PC-9 (cell line): ENCODE measurements at regions not wholly inside any gene's neighbourhood (a gene's known extent, or its start where the extent isn't known, plus 50 kb on each side); places are given as distances from the start of the nearest gene placed in this dataset.

Experiments used
- BruUV-seq: library from RNA; stranded (reverse); fragments of 400-500 nt; replicated peaks from 2 replicates; lab custom pipeline; 2021; lab: Mats Ljungman, UMichigan
- CTCF ChIA-PET: fragments of 300-600 bp; sonication (Branson Sonifier 250); formaldehyde crosslinking; loops from one replicate; lab custom pipeline; 2022; ENCODE audit warnings: antibody characterized with exemption; lab: Charles Lee
- POLR2A ChIA-PET: fragments of 300-600 bp; sonication (Branson Sonifier 250); formaldehyde crosslinking; loops from one replicate; lab custom pipeline; 2022; ENCODE audit warnings: antibody characterized with exemption; ENCODE audit not compliant: unreplicated experiment; lab: Charles Lee
- DNase-seq, 2 experiments: peaks; one replicate each; pipeline versions ENCODE4 v3.0.0 to v3.0.0-alpha.2; 2015 to 2022; ENCODE audit warnings: mixed read lengths in 1 of 2
- H2AFZ ChIP-seq: fragments of 200-600 bp; sonication (generic); 2 replicates; pipeline ENCODE4 v1.8.1; 2017; ENCODE audit warnings: antibody characterized with exemption
- H3F3A ChIP-seq: fragments of 200-600 bp; sonication (generic); 2 replicates; pipeline ENCODE4 v1.8.1; 2017; ENCODE audit warnings: antibody characterized with exemption, mild to moderate bottlenecking, low read depth; ENCODE audit not compliant: insufficient read depth
- H3K27ac ChIP-seq: fragments of 200-600 bp; sonication (generic); 2 replicates; pipeline ENCODE4 v1.6.1; 2016; ENCODE audit warnings: mixed run types
- H3K27me3 ChIP-seq: fragments of 200-600 bp; sonication (generic); 2 replicates; pipeline ENCODE4 v1.6.1; 2016; ENCODE audit warnings: low read depth, mixed run types; ENCODE audit not compliant: insufficient read depth
- H3K36me3 ChIP-seq: fragments of 200-600 bp; sonication (generic); 2 replicates; pipeline ENCODE4 v1.6.1; 2016; ENCODE audit warnings: low read depth, mixed run types
- H3K4me1 ChIP-seq: fragments of 200-600 bp; sonication (generic); replicated peaks from 2 replicates; pipeline ENCODE4 v1.6.1; 2016; ENCODE audit warnings: mixed run types; ENCODE audit not compliant: insufficient read depth
- H3K4me2 ChIP-seq: fragments of 200-600 bp; sonication (generic); 2 replicates; pipeline ENCODE4 v1.6.1; 2017; ENCODE audit warnings: mixed run types
- H3K4me3 ChIP-seq: fragments of 200-600 bp; sonication (generic); 2 replicates; pipeline ENCODE4 v1.6.1; 2016; ENCODE audit warnings: mixed run types
- H3K79me2 ChIP-seq: fragments of 200-600 bp; sonication (generic); 2 replicates; pipeline ENCODE4 v1.6.1; 2017; ENCODE audit warnings: low read depth, mixed run types
- H3K9me2 ChIP-seq: fragments of 200-600 bp; sonication (generic); 2 replicates; pipeline ENCODE4 v1.8.1; 2017; ENCODE audit warnings: mild to moderate bottlenecking; ENCODE audit not compliant: insufficient read depth
- H3K9me3 ChIP-seq: fragments of 200-600 bp; sonication (generic); 2 replicates; pipeline ENCODE4 v1.8.1; 2016; ENCODE audit warnings: low read depth; ENCODE audit not compliant: insufficient read depth
- H4K20me1 ChIP-seq: fragments of 200-600 bp; sonication (generic); 2 replicates; pipeline ENCODE4 v1.8.1; 2017; ENCODE audit not compliant: insufficient read depth
- EZH2 ChIP-seq: fragments of 200-600 bp; sonication (generic); IDR thresholded peaks from 2 replicates; pipeline ENCODE4 v1.8.0; 2017; ENCODE audit warnings: antibody characterized with exemption, low read depth
- intact Hi-C: fragments of 100-400 bp; cut with micrococcal nuclease; formaldehyde crosslinking; loops from one replicate; pipeline ENCODE4 v1.10.0; 2022; ENCODE audit not compliant: unreplicated experiment
- TF ChIP-seq, protein P1 (sequence below): fragments of 200-600 bp; sonication (generic); conservative IDR thresholded peaks from 2 replicates; pipeline ENCODE4 v1.6.1; 2017; ENCODE audit warnings: mixed run types, antibody characterized with exemption, mild to moderate bottlenecking, moderate library complexity

DNA sequence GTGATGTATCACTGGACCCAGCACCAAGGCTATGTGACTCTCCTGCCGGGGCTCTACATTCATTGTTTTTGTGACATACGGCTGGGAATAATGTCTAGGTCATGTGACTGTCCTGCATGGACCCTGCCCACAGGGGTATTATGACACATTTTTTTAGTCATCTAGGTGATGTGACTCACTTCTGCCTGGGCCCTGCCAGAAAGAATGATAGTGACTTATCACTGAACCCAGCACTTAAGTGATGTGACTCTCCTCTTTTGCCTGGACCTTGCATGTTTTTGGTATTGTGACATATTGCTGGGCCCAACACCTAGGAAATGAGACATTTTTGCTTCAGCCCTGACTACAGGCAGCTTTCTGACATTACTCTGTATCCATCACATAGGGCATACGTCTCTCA, 51.1 kb upstream of the ZNF107 start:
- CTCF ChIA-PET, result no interaction called here

DNA sequence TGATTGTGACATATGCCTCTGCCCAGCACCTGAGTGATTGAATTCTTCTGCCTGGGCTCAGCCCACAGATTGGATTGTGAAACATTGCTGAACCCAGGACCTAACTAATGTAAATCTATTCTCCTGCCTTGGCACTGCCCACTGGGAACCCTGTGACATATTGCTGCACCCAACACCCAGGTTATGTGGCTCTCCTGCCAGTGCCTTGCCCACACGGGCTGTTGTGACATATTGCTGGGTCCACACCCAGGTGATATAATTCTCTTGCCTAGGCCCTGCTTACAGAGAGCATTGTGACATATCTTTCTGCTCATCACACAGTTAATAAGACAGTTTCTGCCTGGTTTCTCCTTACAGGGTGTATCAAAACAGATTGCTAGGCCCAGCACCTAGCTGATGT, 50.8 kb upstream of the ZNF680 start:
- Histone ChIP-seq H3K9me2 (no peaks in the 10 kb centered on the region), H3K79me2 (no peaks in the 10 kb centered on the region), H4K20me1 (no peaks in the 10 kb centered on the region), H3K27me3 (no peaks in the 10 kb centered on the region), H3K4me2 (no peak overlapping the region), H3K4me1 (no peaks in the 10 kb centered on the region), H3K27ac (no peak overlapping the region), H2AFZ (no peak overlapping the region), H3K4me3 (no peak overlapping the region), H3K36me3 (no peaks in the 10 kb centered on the region), H3F3A (no peaks in the 10 kb centered on the region), H3K9me3 (no peaks in the 10 kb centered on the region)
- BruUV-seq, result no TSS peak
- TF ChIP-seq EZH2, result no peak
- TF ChIP-seq, protein P1, sequence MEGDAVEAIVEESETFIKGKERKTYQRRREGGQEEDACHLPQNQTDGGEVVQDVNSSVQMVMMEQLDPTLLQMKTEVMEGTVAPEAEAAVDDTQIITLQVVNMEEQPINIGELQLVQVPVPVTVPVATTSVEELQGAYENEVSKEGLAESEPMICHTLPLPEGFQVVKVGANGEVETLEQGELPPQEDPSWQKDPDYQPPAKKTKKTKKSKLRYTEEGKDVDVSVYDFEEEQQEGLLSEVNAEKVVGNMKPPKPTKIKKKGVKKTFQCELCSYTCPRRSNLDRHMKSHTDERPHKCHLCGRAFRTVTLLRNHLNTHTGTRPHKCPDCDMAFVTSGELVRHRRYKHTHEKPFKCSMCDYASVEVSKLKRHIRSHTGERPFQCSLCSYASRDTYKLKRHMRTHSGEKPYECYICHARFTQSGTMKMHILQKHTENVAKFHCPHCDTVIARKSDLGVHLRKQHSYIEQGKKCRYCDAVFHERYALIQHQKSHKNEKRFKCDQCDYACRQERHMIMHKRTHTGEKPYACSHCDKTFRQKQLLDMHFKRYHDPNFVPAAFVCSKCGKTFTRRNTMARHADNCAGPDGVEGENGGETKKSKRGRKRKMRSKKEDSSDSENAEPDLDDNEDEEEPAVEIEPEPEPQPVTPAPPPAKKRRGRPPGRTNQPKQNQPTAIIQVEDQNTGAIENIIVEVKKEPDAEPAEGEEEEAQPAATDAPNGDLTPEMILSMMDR, result no peak
- CTCF ChIA-PET, result no interaction called here
- no peak for DNase-seq
- POLR2A ChIA-PET, result no interaction called here
- intact Hi-C loops, result no loop called here

More for the DNA sequence above, 51.1 kb upstream of the ZNF107 start:
- H3F3A ChIP-seq, result no peaks in the 10 kb centered on the region
- TF ChIP-seq, protein P1, result no peak
- TF ChIP-seq EZH2, result no peak
- H3K9me2 ChIP-seq, result no peaks in the 10 kb centered on the region
- no peak overlapping the region for H3K4me2 ChIP-seq
- DNase-seq, result no peak
- no peaks in the 10 kb centered on the region for H4K20me1 ChIP-seq
- no peaks in the 10 kb centered on the region for H3K4me1 ChIP-seq
- no peaks in the 10 kb centered on the region for H3K36me3 ChIP-seq
- H3K27ac ChIP-seq, result no peak overlapping the region
- H3K4me3 ChIP-seq, result no peak overlapping the region
- H2AFZ ChIP-seq, result no peak overlapping the region
- intact Hi-C loops, result loop anchor here (5.0 kb wide), 1 partner anchor 433 kb away; no protein-coding TSS in a partner anchor
- H3K79me2 ChIP-seq, result no peaks in the 10 kb centered on the region
- no peaks in the 10 kb centered on the region for H3K9me3 ChIP-seq
- no peaks in the 10 kb centered on the region for H3K27me3 ChIP-seq
- no TSS peak for BruUV-seq
- POLR2A ChIA-PET, result no interaction called here
